IMR-90 (cell line): ENCODE measurements at regions not wholly inside any gene's neighbourhood (a gene's known extent, or its start where the extent isn't known, plus 50 kb on each side); places are given as distances from the start of the nearest gene placed in this dataset.

Experiments used
- ATAC-seq: fragments of 200-7000 bp; cut with Tn5 transposase; 2 replicates; pipeline ENCODE4 v1.9.1; 2020; ENCODE audit warnings: low read depth, mild to moderate bottlenecking, moderate library complexity
- BruUV-seq: library from RNA; stranded (reverse); fragments of 400-500 nt; replicated peaks from 2 replicates; lab custom pipeline; 2021; lab: Mats Ljungman, UMichigan
- CTCF ChIA-PET: fragments of 300-600 bp; formaldehyde crosslinking; extraction: SDS; loops from one replicate; lab custom pipeline; 2021; ENCODE audit warnings: antibody characterized with exemption; lab: Yijun Ruan, JAX
- POLR2A ChIA-PET: fragments of 300-600 bp; sonication (Branson Sonifier 250); formaldehyde crosslinking; loops from one replicate; lab custom pipeline; 2022; ENCODE audit warnings: antibody characterized with exemption; ENCODE audit not compliant: unreplicated experiment; lab: Charles Lee
- DNase-seq: peaks from one replicate; pipeline ENCODE4 v3.0.0; 2013
- H2AFZ ChIP-seq: replicated peaks from 2 replicates; pipeline ENCODE3; 2013; ENCODE audit warnings: low read length, mild to moderate bottlenecking; ENCODE audit not compliant: poor library complexity
- H2AK5ac ChIP-seq: 2 replicates; pipeline ENCODE4 v1.6.1; 2013; ENCODE audit warnings: low read depth, low read length, inconsistent platforms
- H2AK9ac ChIP-seq: replicated peaks from 2 replicates; pipeline ENCODE3; 2013; ENCODE audit warnings: mild to moderate bottlenecking, low read depth, low read length, moderate library complexity; ENCODE audit not compliant: poor library complexity
- H2BK120ac ChIP-seq: 2 replicates; pipeline ENCODE4 v1.6.1; 2013; ENCODE audit warnings: low read depth, low read length, inconsistent platforms
- H2BK15ac ChIP-seq: 3 replicates; pipeline ENCODE4 v1.6.1; 2013; ENCODE audit warnings: low read depth, low read length, inconsistent platforms
- H2BK20ac ChIP-seq: 2 replicates; pipeline ENCODE4 v1.6.1; 2013; ENCODE audit warnings: low read depth, mild to moderate bottlenecking, inconsistent platforms, low read length, moderate library complexity
- H2BK5ac ChIP-seq: 2 replicates; pipeline ENCODE4 v1.6.1; 2013; ENCODE audit warnings: mild to moderate bottlenecking, low read depth, low read length, inconsistent platforms; ENCODE audit not compliant: poor library complexity, severe bottlenecking
- H3K14ac ChIP-seq: replicated peaks from 2 replicates; pipeline ENCODE4 v1.6.1; 2013; ENCODE audit warnings: low read depth, low read length, inconsistent platforms
- H3K18ac ChIP-seq: 2 replicates; pipeline ENCODE4 v1.6.1; 2013; ENCODE audit warnings: low read depth, low read length, control low read depth
- H3K23ac ChIP-seq: 2 replicates; pipeline ENCODE4 v1.6.1; 2013; ENCODE audit warnings: low read depth, low read length, inconsistent platforms
- H3K27ac ChIP-seq: 2 replicates; pipeline ENCODE4 v1.5.1; 2013; ENCODE audit warnings: mild to moderate bottlenecking, control low read depth, low read length; ENCODE audit not compliant: insufficient read depth
- H3K27me3 ChIP-seq: 2 replicates; pipeline ENCODE4 v1.6.1; 2013; ENCODE audit warnings: low read length; ENCODE audit not compliant: control insufficient read depth, insufficient read depth
- H3K36me3 ChIP-seq: 2 replicates; pipeline ENCODE4 v1.6.1; 2013; ENCODE audit warnings: low read length, mixed read lengths; ENCODE audit not compliant: control insufficient read depth, insufficient read depth
- H3K4ac ChIP-seq: 2 replicates; pipeline ENCODE4 v1.6.1; 2013; ENCODE audit warnings: low read depth, low read length, inconsistent platforms
- H3K4me1 ChIP-seq: 2 replicates; pipeline ENCODE4 v1.6.1; 2013; ENCODE audit warnings: low read length, mixed read lengths; ENCODE audit not compliant: control insufficient read depth, insufficient read depth
- H3K4me2 ChIP-seq: 2 replicates; pipeline ENCODE4 v1.6.1; 2013; ENCODE audit warnings: low read depth, mild to moderate bottlenecking, control low read depth, low read length, moderate library complexity
- H3K4me3 ChIP-seq: 2 replicates; pipeline ENCODE4 v1.5.1; 2013; ENCODE audit warnings: low read depth, mild to moderate bottlenecking, control low read depth, low read length, moderate library complexity; ENCODE audit not compliant: insufficient read depth
- H3K56ac ChIP-seq: 2 replicates; pipeline ENCODE4 v1.6.1; 2013; ENCODE audit warnings: low read length, inconsistent platforms; ENCODE audit not compliant: insufficient read depth; ENCODE audit errors: extremely low read depth
- H3K79me1 ChIP-seq, 2 experiments: 2 replicates each; pipeline ENCODE4 v1.6.1; 2013; ENCODE audit warnings: low read length in 2 of 2, inconsistent platforms in 1 of 2, low read depth in 1 of 2
- H3K9ac ChIP-seq: 2 replicates; pipeline ENCODE4 v1.6.1; 2013; ENCODE audit warnings: low read depth, low read length, control low read depth
- H3K9me1 ChIP-seq: 2 replicates; pipeline ENCODE4 v1.6.1; 2013; ENCODE audit warnings: low read length, inconsistent platforms; ENCODE audit not compliant: insufficient read depth
- H3K9me3 ChIP-seq: 2 replicates; pipeline ENCODE4 v1.6.1; 2013; ENCODE audit warnings: low read length; ENCODE audit not compliant: control insufficient read depth, insufficient read depth
- H4K20me1 ChIP-seq: 2 replicates; pipeline ENCODE4 v1.6.1; 2013; ENCODE audit warnings: low read length, inconsistent platforms; ENCODE audit not compliant: insufficient read depth
- H4K5ac ChIP-seq: 2 replicates; pipeline ENCODE4 v1.6.1; 2013; ENCODE audit warnings: mild to moderate bottlenecking, low read depth, low read length, control low read depth
- H4K8ac ChIP-seq, 2 experiments: 2 replicates each; pipeline ENCODE4 v1.6.1; 2013; ENCODE audit warnings: low read depth in 2 of 2, low read length in 2 of 2, control low read depth in 1 of 2, inconsistent platforms in 1 of 2
- H4K91ac ChIP-seq: 2 replicates; pipeline ENCODE4 v1.6.1; 2013; ENCODE audit warnings: low read depth, low read length, inconsistent platforms; ENCODE audit not compliant: insufficient read depth
- MAFK ChIP-seq: IDR thresholded peaks from 2 replicates; pipeline ENCODE4 v1.6.1; 2012; ENCODE audit warnings: low read depth, low read length, improper control_type of control experiment
- MAZ ChIP-seq: IDR thresholded peaks from 2 replicates; pipeline ENCODE4 v1.6.1; 2012; ENCODE audit warnings: low read depth, mild to moderate bottlenecking, low read length, improper control_type of control experiment, moderate library complexity, borderline replicate concordance
- NFE2L2 ChIP-seq: fragments of 150-350 bp; IDR thresholded peaks from 2 replicates; pipeline ENCODE4 v1.6.1; 2016; ENCODE audit warnings: low read depth, mild to moderate bottlenecking, low read length
- POLR2A ChIP-seq: IDR thresholded peaks from 2 replicates; pipeline ENCODE4 v1.6.1; 2012; ENCODE audit warnings: mild to moderate bottlenecking, low read depth, low read length
- RAD21 ChIP-seq: IDR thresholded peaks from 2 replicates; pipeline ENCODE4 v1.6.1; 2012; ENCODE audit warnings: low read length, improper control_type of control experiment
- RCOR1 ChIP-seq: IDR thresholded peaks from 2 replicates; pipeline ENCODE4 v1.6.1; 2012; ENCODE audit warnings: mild to moderate bottlenecking, low read length, improper control_type of control experiment; ENCODE audit not compliant: insufficient replicate concordance
- SMC3 ChIP-seq: fragments of 150-350 bp; IDR thresholded peaks from 2 replicates; pipeline ENCODE4 v1.6.1; 2016; ENCODE audit warnings: low read depth, mild to moderate bottlenecking, antibody characterized with exemption, low read length, moderate library complexity
- WGBS, 2 experiments: methylation state at CpG; one replicate each; pipeline versions ENCODE4 v1.1.5 to v1.1.7; 2013; ENCODE audit warnings: missing lambda C conversion rate in 2 of 2; ENCODE audit not compliant: insufficient read length in 1 of 2; ENCODE audit errors: extremely low coverage in 2 of 2; 5-methylcytosine and 5-hydroxymethylcytosine counted together
- dilution Hi-C: fragments of 300-500 bp; cut with HindIII; formaldehyde crosslinking; loops from one replicate; pipeline ENCODE4 v1.14.3; 2018; ENCODE audit warnings: low sequenced_read_pairs; ENCODE audit not compliant: unreplicated experiment
- in situ Hi-C: fragments of 300-500 bp; cut with MboI; formaldehyde crosslinking; loops from 3 replicates; pipeline ENCODE4 v1.14.3; 2019; ENCODE audit warnings: low sequenced_read_pairs, inconsistent platforms, mixed read lengths
- intact Hi-C: fragments of 100-400 bp; cut with micrococcal nuclease; formaldehyde crosslinking; loops from 2 replicates; pipeline ENCODE4 v1.10.0; 2022
- TF ChIP-seq, protein P1 (sequence below): fragments of 150-350 bp; IDR thresholded peaks from 2 replicates; pipeline ENCODE4 v1.6.1; 2017; ENCODE audit warnings: mild to moderate bottlenecking, antibody characterized with exemption, low read length, low read depth

DNA sequence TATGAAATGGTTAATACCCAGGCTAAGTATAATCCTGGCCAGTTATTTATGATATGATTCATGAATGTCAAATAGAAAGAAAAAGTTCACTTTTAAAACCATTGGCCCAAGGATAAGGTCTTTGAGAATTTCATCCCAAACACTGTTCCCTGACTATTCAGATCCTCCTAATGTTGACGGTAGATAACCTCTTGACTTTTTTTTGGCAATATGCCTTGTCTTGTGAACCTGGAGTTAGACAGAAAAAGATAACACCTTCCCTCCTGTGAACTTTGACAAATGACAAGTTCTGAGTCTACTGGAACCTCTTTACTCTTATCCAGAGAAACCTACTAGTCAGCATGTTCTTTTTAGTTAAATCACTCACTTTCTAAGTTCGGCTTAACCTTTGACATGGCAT lies 166.8 kb upstream of the PREP start:
- H2BK15ac ChIP-seq = no peak overlapping the region
- H3K27me3 ChIP-seq = no peaks in the 10 kb centered on the region
- H3K9me3 ChIP-seq = no peaks in the 10 kb centered on the region
- DNase-seq (no peak), ATAC-seq (no peak)
- no peak overlapping the region for H2AK9ac ChIP-seq
- dilution Hi-C loops (no loop called here), intact Hi-C loops (no loop called here), in situ Hi-C loops (no loop called here)
- H3K36me3 ChIP-seq = no peaks in the 10 kb centered on the region
- H3K9me1 ChIP-seq = no peaks in the 10 kb centered on the region
- H2AFZ ChIP-seq = no peak overlapping the region
- no peak overlapping the region for H3K23ac ChIP-seq
- no peak overlapping the region for H3K4me2 ChIP-seq
- H3K18ac ChIP-seq = no peak overlapping the region
- H3K9ac ChIP-seq = no peak overlapping the region
- H3K14ac ChIP-seq = no peak overlapping the region
- POLR2A ChIA-PET = no interaction called here
- H4K91ac ChIP-seq = no peak overlapping the region
- H3K4me3 ChIP-seq = no peak overlapping the region
- H3K79me1 ChIP-seq = no peaks in the 10 kb centered on the region
- no peak overlapping the region for H3K4ac ChIP-seq
- peaks cover 2% of the 10 kb centered on the region; the same call in 1 of the 2 replicates for H3K4me1 ChIP-seq
- WGBS, 2 experiments = no CpG with 5 or more reads among the region's 2 CpGs
- H4K5ac ChIP-seq = no peak overlapping the region
- no peak overlapping the region for H2BK5ac ChIP-seq
- no peaks in the 10 kb centered on the region for H4K20me1 ChIP-seq
- H2AK5ac ChIP-seq = no peak overlapping the region
- no TSS peak for BruUV-seq
- H3K27ac ChIP-seq = no peak overlapping the region
- TF ChIP-seq RAD21 = no peak
- TF ChIP-seq POLR2A = no peak
- no peak for TF ChIP-seq RCOR1
- TF ChIP-seq, protein P1, sequence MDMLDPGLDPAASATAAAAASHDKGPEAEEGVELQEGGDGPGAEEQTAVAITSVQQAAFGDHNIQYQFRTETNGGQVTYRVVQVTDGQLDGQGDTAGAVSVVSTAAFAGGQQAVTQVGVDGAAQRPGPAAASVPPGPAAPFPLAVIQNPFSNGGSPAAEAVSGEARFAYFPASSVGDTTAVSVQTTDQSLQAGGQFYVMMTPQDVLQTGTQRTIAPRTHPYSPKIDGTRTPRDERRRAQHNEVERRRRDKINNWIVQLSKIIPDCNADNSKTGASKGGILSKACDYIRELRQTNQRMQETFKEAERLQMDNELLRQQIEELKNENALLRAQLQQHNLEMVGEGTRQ = no peak
- no peak for TF ChIP-seq NFE2L2
- TF ChIP-seq MAFK = 0 out of 2 replicates have a peak, but pooled peaks have one; percentile 3
- no peak for TF ChIP-seq MAZ
- no peak for TF ChIP-seq SMC3
- H2BK20ac ChIP-seq = no peak overlapping the region
- H4K8ac ChIP-seq = no peak overlapping the region
- H3K56ac ChIP-seq = no peak overlapping the region
- no peak overlapping the region for H2BK120ac ChIP-seq
- CTCF ChIA-PET = no interaction called here
